ENCODE measurements at regions not wholly inside any gene's neighbourhood (a gene's known extent, or its start where the extent isn't known, plus 50 kb on each side); places are given as distances from the start of the nearest gene placed in this dataset.

DNA sequence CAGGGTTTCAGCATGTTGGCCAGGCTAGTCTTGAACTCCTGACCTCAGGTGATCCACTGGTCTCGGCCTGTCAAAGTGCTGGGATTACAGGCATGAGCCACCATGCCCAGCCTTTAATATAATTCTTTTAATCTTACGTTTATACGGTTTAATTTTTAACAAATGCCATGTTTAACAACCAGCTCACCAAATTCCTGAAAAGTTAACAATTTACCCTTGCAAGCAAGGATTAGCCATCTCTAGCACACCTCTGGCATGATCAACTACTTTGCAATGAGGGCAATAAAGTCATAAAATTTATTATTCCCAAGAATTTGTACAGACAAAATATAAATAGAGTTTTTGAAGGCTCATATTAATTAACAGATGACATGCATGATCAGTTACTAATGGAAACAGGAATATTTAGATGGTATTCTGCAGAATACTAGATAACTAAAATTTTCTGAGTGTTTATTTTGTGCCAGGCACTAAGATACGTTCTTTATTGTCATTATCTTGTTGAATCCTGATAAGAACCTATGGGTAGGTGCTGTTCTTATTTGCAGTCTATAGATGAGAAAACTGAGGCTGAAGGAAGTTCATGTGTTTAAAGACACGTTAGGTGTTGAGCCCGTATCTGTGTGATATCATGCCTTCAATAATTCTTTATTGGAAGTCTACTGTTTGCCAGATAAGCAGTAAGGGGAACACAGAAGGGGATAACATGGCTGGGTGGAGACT lies 190.1 kb downstream of the CDCA7 start:
- TF ChIP-seq, protein P1, sequence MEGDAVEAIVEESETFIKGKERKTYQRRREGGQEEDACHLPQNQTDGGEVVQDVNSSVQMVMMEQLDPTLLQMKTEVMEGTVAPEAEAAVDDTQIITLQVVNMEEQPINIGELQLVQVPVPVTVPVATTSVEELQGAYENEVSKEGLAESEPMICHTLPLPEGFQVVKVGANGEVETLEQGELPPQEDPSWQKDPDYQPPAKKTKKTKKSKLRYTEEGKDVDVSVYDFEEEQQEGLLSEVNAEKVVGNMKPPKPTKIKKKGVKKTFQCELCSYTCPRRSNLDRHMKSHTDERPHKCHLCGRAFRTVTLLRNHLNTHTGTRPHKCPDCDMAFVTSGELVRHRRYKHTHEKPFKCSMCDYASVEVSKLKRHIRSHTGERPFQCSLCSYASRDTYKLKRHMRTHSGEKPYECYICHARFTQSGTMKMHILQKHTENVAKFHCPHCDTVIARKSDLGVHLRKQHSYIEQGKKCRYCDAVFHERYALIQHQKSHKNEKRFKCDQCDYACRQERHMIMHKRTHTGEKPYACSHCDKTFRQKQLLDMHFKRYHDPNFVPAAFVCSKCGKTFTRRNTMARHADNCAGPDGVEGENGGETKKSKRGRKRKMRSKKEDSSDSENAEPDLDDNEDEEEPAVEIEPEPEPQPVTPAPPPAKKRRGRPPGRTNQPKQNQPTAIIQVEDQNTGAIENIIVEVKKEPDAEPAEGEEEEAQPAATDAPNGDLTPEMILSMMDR (IDR thresholded peaks at IDR 0.05; ENCODE audit: insufficient read depth, missing control alignments): no peak
- DNase-seq (ENCODE audit: insufficient read length, low spot score): no peak
- FAIRE-seq: no peak

DNA sequence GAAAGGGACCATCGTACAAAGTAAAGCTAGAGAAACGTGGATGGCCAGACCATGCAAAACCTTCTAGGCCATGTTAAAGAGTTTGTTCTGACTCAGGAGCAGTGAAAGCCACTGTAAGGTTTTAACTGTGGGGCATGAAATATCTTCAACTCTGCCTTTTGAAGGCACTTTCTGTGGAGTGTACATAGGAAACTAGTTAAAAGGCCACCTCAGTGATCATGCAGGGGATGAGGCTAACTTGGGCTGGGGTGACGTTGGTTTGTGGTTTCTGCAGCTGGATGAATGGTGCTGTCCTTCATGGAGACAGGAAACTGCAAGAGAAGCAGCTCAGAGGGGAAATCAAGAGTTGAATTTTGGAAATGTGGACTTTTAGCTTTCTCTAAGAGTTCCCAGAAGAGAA lies 190.7 kb downstream of the CDCA7 start:
- DNase-seq (ENCODE audit: insufficient read length, low spot score) (no peak), FAIRE-seq (no peak)
- TF ChIP-seq, protein P1 (IDR thresholded peaks at IDR 0.05; ENCODE audit: insufficient read depth, missing control alignments): no peak

DNA sequence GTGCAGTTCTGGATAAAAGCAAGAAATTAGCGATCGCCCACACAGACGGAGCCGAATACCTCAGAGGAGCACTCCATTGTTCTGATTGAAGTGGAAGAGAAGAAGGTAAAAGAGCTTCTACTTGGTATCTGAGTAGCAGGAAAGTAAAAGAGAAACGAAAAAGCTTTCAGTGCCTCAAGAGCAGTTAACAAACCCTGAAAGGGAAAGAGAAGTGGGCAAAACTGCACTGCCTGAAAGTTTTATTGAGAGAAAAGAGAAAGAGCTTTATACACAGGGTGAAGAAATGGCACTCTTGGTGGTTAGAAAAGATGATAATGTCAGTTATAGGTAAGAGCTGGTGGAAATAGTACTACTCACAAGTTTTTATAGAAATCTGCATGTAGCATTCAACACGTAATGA lies 192.8 kb downstream of the CDCA7 start:
- TF ChIP-seq, protein P1 (IDR thresholded peaks at IDR 0.05; ENCODE audit: insufficient read depth, missing control alignments): no peak
- DNase-seq (ENCODE audit: insufficient read length, low spot score) (no peak), FAIRE-seq (no peak)

DNA sequence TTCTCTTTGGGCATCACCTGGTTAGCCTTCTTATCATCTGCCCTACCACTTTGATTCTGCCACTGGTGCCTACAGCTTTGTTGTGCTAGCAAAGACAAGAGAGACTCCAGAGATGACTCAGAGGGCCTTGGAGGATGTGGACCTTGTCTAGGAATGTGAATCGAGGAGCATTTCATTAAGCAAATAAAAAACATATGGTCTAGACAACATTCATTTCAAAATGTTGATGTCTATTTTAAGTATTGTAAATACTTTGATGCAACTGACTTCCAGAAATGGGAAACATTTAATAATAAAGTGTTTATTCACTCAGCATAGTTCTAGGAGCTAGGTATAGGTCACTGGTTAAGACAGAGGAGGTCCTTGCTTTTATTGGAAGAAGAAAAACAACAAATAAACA lies 195.5 kb downstream of the CDCA7 start:
- DNase-seq (ENCODE audit: insufficient read length, low spot score) (no peak), FAIRE-seq (no peak)
- TF ChIP-seq, protein P1 (IDR thresholded peaks at IDR 0.05; ENCODE audit: insufficient read depth, missing control alignments): no peak

DNA sequence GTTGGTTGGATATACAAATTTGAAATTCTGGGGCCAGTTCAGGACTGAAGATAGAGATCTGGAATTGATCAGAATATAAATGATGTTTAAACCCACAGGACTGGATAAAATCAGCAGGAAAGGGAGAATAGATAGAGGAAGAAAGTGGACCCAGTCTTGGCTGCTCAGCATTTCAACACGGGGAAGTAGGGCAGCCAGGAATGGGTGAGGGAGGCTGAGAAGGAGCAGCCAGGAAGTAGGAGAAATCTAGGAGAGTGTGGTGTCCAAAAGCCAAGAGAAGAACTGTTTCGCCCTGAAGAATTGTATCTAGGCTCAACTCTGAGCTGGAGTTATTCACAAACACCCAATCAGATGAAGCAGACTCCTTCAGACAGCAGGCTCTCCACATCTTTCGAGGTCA lies 197.9 kb downstream of the CDCA7 start:
- TF ChIP-seq, protein P1 (IDR thresholded peaks at IDR 0.05; ENCODE audit: insufficient read depth, missing control alignments): no peak
- DNase-seq (ENCODE audit: insufficient read length, low spot score): no peak

DNA sequence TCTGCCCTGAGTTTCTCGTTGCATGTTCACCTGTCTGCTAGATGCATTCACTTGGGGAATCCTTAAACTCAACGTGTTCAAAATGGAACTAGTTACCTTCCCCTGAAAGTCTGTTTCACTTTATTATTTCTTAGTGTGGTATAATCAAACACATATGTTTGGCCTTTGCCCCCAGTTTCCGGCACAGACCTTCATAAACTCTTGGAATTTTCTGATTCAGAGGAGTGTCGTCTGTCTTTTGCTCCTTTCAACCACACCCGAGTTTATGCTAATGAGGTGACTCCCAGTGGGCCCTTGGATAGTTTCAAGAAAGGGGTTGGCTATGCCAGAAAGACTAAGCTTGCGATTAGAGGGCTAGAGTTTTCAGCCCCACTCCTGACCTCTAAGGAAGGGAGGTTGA lies 198.9 kb downstream of the CDCA7 start:
- DNase-seq (ENCODE audit: insufficient read length, low spot score) (no peak), FAIRE-seq (no peak)
- TF ChIP-seq, protein P1 (IDR thresholded peaks at IDR 0.05; ENCODE audit: insufficient read depth, missing control alignments): no peak

More for the DNA sequence above, 197.9 kb downstream of the CDCA7 start:
- FAIRE-seq: no peak

DNA sequence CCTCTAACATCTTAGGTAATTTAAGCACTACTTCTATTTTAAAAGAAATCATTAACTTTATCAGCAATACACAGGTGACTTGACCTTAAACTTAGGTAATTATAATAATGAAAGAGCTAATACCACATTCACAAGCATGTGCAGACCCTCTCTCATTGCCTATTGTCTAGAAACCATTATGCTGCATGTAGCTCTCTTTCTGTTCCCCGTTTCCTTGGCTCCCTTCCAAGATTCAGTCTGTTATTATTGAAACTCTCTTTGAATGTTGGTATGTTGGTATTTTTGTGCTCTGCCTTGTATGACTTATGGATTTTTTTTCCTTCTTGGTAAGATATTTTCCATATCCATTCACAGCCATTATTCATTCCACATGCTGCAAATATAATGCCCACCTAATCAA lies 201.2 kb downstream of the CDCA7 start:
- TF ChIP-seq, protein P1 (IDR thresholded peaks at IDR 0.05; ENCODE audit: insufficient read depth, missing control alignments): no peak
- DNase-seq (ENCODE audit: insufficient read length, low spot score) (no peak), FAIRE-seq (no peak)
